Peyer's patch (tissue), 4 donors: ENCODE measurements at regions not wholly inside any gene's neighbourhood (a gene's known extent, or its start where the extent isn't known, plus 50 kb on each side); places are given as distances from the start of the nearest gene placed in this dataset.
"Not testable (repeated sequence)": the region's sequence is repeated elsewhere in the genome, so short reads cannot be mapped to it uniquely, and the experiment has no call there.

Experiments
- POLR2A ChIP-seq, 2 donors: fragments of 450-650 bp; IDR thresholded peaks; one replicate each; pipeline ENCODE4 v1.5.1; 2017; ENCODE audit warnings: antibody characterized with exemption in 2 of 2, mild to moderate bottlenecking in 2 of 2, moderate library complexity in 2 of 2
- TF ChIP-seq, protein P1 (sequence below), 6 experiments: fragments of 450-650 bp in 4 of 6; fragments of 200-600 bp in 2 of 6; sonication (generic) in 1 of 6; IDR thresholded peaks; one replicate each; pipeline ENCODE4 v1.5.1; 2017 to 2019; ENCODE audit warnings: antibody characterized with exemption in 6 of 6, mild to moderate bottlenecking in 3 of 6, moderate library complexity in 1 of 6

GRCh38 chr10:123254343-123254742 lies 100.1 kb downstream of the BUB3 start:
- TF ChIP-seq POLR2A (IDR thresholded peaks at IDR 0.05): not testable (repeated sequence)
- TF ChIP-seq, protein P1, sequence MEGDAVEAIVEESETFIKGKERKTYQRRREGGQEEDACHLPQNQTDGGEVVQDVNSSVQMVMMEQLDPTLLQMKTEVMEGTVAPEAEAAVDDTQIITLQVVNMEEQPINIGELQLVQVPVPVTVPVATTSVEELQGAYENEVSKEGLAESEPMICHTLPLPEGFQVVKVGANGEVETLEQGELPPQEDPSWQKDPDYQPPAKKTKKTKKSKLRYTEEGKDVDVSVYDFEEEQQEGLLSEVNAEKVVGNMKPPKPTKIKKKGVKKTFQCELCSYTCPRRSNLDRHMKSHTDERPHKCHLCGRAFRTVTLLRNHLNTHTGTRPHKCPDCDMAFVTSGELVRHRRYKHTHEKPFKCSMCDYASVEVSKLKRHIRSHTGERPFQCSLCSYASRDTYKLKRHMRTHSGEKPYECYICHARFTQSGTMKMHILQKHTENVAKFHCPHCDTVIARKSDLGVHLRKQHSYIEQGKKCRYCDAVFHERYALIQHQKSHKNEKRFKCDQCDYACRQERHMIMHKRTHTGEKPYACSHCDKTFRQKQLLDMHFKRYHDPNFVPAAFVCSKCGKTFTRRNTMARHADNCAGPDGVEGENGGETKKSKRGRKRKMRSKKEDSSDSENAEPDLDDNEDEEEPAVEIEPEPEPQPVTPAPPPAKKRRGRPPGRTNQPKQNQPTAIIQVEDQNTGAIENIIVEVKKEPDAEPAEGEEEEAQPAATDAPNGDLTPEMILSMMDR (IDR thresholded peaks at IDR 0.05): not testable (repeated sequence)
